GM12878 (cell line): ENCODE measurements at regions not wholly inside any gene's neighbourhood (a gene's known extent, or its start where the extent isn't known, plus 50 kb on each side); places are given as distances from the start of the nearest gene placed in this dataset.

Source experiments
- ATAC-seq: fragments of 200-7000 bp; cut with Tn5 transposase; 3 replicates; pipeline ENCODE4 v1.9.1; 2020; ENCODE audit warnings: mild to moderate bottlenecking, moderate library complexity
- BruUV-seq: library from RNA; stranded (reverse); fragments of 400-500 nt; replicated peaks from 2 replicates; lab custom pipeline; 2021; lab: Mats Ljungman, UMichigan
- CTCF ChIA-PET: fragments of 300-600 bp; sonication (Branson Sonifier 250); formaldehyde crosslinking; extraction: SDS; loops from one replicate; lab custom pipeline; 2021; ENCODE audit warnings: inconsistent platforms; lab: Yijun Ruan, JAX
- POLR2A ChIA-PET: fragments of 350-600 bp; formaldehyde crosslinking; extraction: SDS; loops from one replicate; lab custom pipeline; 2021; ENCODE audit warnings: inconsistent platforms; lab: Charles Lee
- RAD21 ChIA-PET: fragments of 300-600 bp; sonication (Branson Sonifier 250); formaldehyde crosslinking; loops from one replicate; lab custom pipeline; 2023; ENCODE audit warnings: antibody characterized with exemption; ENCODE audit not compliant: unreplicated experiment; lab: Charles Lee
- SMC1A ChIA-PET: fragments of 300-600 bp; sonication (Branson Sonifier 250); formaldehyde crosslinking; loops from one replicate; lab custom pipeline; 2023; ENCODE audit not compliant: unreplicated experiment, uncharacterized antibody; lab: Charles Lee
- DNase-seq: peaks from one replicate; pipeline ENCODE4 v3.0.0-alpha.2; 2011; ENCODE audit warnings: low read depth, low spot score
- FAIRE-seq: peaks from 3 replicates; lab custom pipeline; 2011; peaks lifted over from hg19 to GRCh38; lab: Jason Lieb, UNC
- H2AFZ ChIP-seq: 2 replicates; pipeline ENCODE4 v1.6.0; 2011; ENCODE audit warnings: low read depth, low read length, control low read depth; ENCODE audit not compliant: control insufficient read depth
- H3K27ac ChIP-seq: 2 replicates; pipeline ENCODE4 v1.5.1; 2011; ENCODE audit warnings: control low read depth; ENCODE audit not compliant: control insufficient read depth, insufficient read depth
- H3K27me3 ChIP-seq, 2 experiments: replicated peaks in 1 of 2; 2 replicates each; pipeline versions ENCODE4 v1.6.0 to v1.6.1; 2011; ENCODE audit warnings: low read length in 1 of 2; ENCODE audit not compliant: control insufficient read depth in 2 of 2, insufficient read depth in 2 of 2
- H3K36me3 ChIP-seq, 2 experiments: 2 replicates each; pipeline ENCODE4 v1.5.1; 2011; ENCODE audit warnings: low read length in 1 of 2; ENCODE audit not compliant: control insufficient read depth in 2 of 2, insufficient read depth in 2 of 2
- H3K4me1 ChIP-seq: 2 replicates; pipeline ENCODE4 v1.6.1; 2011; ENCODE audit warnings: mild to moderate bottlenecking, low read length, moderate library complexity, mixed read lengths; ENCODE audit not compliant: control insufficient read depth, insufficient read depth
- H3K4me2 ChIP-seq: 2 replicates; pipeline ENCODE4 v1.6.0; 2011; ENCODE audit warnings: control low read depth; ENCODE audit not compliant: control insufficient read depth, insufficient read depth
- H3K4me3 ChIP-seq: fragments of 200-600 bp; sonication (generic); 2 replicates; pipeline ENCODE4 v1.5.1; 2016
- H3K79me2 ChIP-seq: 2 replicates; pipeline ENCODE4 v1.6.0; 2011; ENCODE audit warnings: low read length; ENCODE audit not compliant: control insufficient read depth, insufficient read depth
- H3K9ac ChIP-seq: 2 replicates; pipeline ENCODE4 v1.8.0; 2011; ENCODE audit warnings: low read length, control low read depth, mixed read lengths; ENCODE audit not compliant: control insufficient read depth, insufficient read depth
- H3K9me3 ChIP-seq: replicated peaks from 3 replicates; pipeline ENCODE4 v1.5.1; 2011; ENCODE audit warnings: mild to moderate bottlenecking, low read length; ENCODE audit not compliant: control insufficient read depth, insufficient read depth
- H4K20me1 ChIP-seq: 2 replicates; pipeline ENCODE4 v1.6.0; 2011; ENCODE audit not compliant: control insufficient read depth, insufficient read depth
- BMI1 ChIP-seq: fragments of 450-650 bp; IDR thresholded peaks from 2 replicates; pipeline ENCODE4 v1.6.1; 2016; ENCODE audit warnings: mild to moderate bottlenecking, moderate library complexity, borderline replicate concordance
- CHD2 ChIP-seq: IDR thresholded peaks from 2 replicates; pipeline ENCODE4 v1.6.1; 2011; ENCODE audit warnings: low read depth, low read length, improper control_type of control experiment, borderline replicate concordance
- EGR1 ChIP-seq, 2 experiments: IDR thresholded peaks; 1 replicate in 1 of 2; 2 replicates in 1 of 2; pipeline ENCODE4 v1.6.1; 2011 to 2012; ENCODE audit warnings: low read depth in 2 of 2, low read length in 2 of 2, borderline replicate concordance in 1 of 2, mild to moderate bottlenecking in 1 of 2, moderate library complexity in 1 of 2
- HCFC1 ChIP-seq: fragments of 150-350 bp; IDR thresholded peaks from 2 replicates; pipeline ENCODE4 v1.6.1; 2014; ENCODE audit warnings: low read length
- HDAC2 ChIP-seq: fragments of 200-600 bp; sonication (generic); IDR thresholded peaks from 2 replicates; pipeline ENCODE4 v1.6.1; 2017
- IKZF1 ChIP-seq: fragments of 450-650 bp; conservative IDR thresholded peaks from 2 replicates; pipeline ENCODE4 v1.6.1; 2017; ENCODE audit warnings: antibody characterized with exemption, mild to moderate bottlenecking
- JUND ChIP-seq: IDR thresholded peaks from 2 replicates; pipeline ENCODE4 v1.6.1; 2012; ENCODE audit warnings: low read depth, mild to moderate bottlenecking, low read length, improper control_type of control experiment, moderate library complexity
- KAT2A ChIP-seq: conservative IDR thresholded peaks from 2 replicates; pipeline ENCODE4 v1.6.1; 2011; ENCODE audit warnings: low read depth, low read length; ENCODE audit not compliant: control insufficient read depth
- KDM1A ChIP-seq: fragments of 200-600 bp; sonication (generic); IDR thresholded peaks from 2 replicates; pipeline ENCODE4 v1.6.1; 2016; ENCODE audit warnings: borderline replicate concordance
- LARP7 ChIP-seq: fragments of 450-650 bp; IDR thresholded peaks from 2 replicates; pipeline ENCODE4 v1.6.1; 2017; ENCODE audit warnings: mild to moderate bottlenecking
- MTA2 ChIP-seq: fragments of 450-650 bp; IDR thresholded peaks from 2 replicates; pipeline ENCODE4 v1.6.1; 2016; ENCODE audit warnings: low read depth, mild to moderate bottlenecking, moderate library complexity
- NR2C1 ChIP-seq: fragments of 450-650 bp; IDR thresholded peaks from 2 replicates; pipeline ENCODE4 v1.6.1; 2017; ENCODE audit warnings: antibody characterized with exemption, mild to moderate bottlenecking, moderate library complexity
- RFX5 ChIP-seq: IDR thresholded peaks from 2 replicates; pipeline ENCODE4 v1.6.1; 2011; ENCODE audit warnings: low read depth, low read length, improper control_type of control experiment
- SIX5 ChIP-seq: IDR thresholded peaks from 2 replicates; pipeline ENCODE4 v1.6.1; 2011; ENCODE audit warnings: mild to moderate bottlenecking, low read depth, low read length, moderate library complexity; ENCODE audit not compliant: severe bottlenecking
- SP1 ChIP-seq: IDR thresholded peaks from one replicate; pipeline ENCODE4 v1.6.1; 2011; ENCODE audit warnings: low read depth, low read length
- WRNIP1 ChIP-seq: IDR thresholded peaks from 2 replicates; pipeline ENCODE4 v1.6.1; 2011; ENCODE audit warnings: low read depth, low read length, improper control_type of control experiment, borderline replicate concordance
- ZNF24 ChIP-seq: fragments of 450-650 bp; IDR thresholded peaks from 2 replicates; pipeline ENCODE4 v1.6.1; 2017; ENCODE audit warnings: antibody characterized with exemption, mild to moderate bottlenecking
- WGBS: methylation state at CpG from one replicate; pipeline ENCODE4 v1.1.6; 2016; ENCODE audit warnings: low lambda C conversion rate; ENCODE audit not compliant: insufficient replicate concordance, insufficient coverage; ENCODE audit errors: missing lambda C conversion rate; 5-methylcytosine and 5-hydroxymethylcytosine counted together
- in situ Hi-C: fragments of 300-500 bp; cut with MboI; formaldehyde crosslinking; loops from 9 replicates; pipeline ENCODE4 v1.14.3; 2018; ENCODE audit warnings: mixed read lengths
- intact Hi-C: fragments of 100-400 bp; cut with micrococcal nuclease; formaldehyde crosslinking; loops from one replicate; pipeline ENCODE4 v1.14.2; 2022; ENCODE audit not compliant: unreplicated experiment
- TF ChIP-seq, protein P1 (sequence below): fragments of 450-650 bp; IDR thresholded peaks from 2 replicates; pipeline ENCODE4 v1.6.1; 2018; ENCODE audit warnings: mild to moderate bottlenecking, low read depth, moderate library complexity; ENCODE audit not compliant: partially characterized antibody
- TF ChIP-seq, protein P2 (sequence below): fragments of 450-650 bp; IDR thresholded peaks from 2 replicates; pipeline ENCODE4 v1.6.1; 2017; ENCODE audit warnings: borderline replicate concordance
- TF ChIP-seq, protein P3 (sequence below): fragments of 450-650 bp; IDR thresholded peaks from 2 replicates; pipeline ENCODE4 v1.6.1; 2017; ENCODE audit warnings: mild to moderate bottlenecking, moderate library complexity

DNA sequence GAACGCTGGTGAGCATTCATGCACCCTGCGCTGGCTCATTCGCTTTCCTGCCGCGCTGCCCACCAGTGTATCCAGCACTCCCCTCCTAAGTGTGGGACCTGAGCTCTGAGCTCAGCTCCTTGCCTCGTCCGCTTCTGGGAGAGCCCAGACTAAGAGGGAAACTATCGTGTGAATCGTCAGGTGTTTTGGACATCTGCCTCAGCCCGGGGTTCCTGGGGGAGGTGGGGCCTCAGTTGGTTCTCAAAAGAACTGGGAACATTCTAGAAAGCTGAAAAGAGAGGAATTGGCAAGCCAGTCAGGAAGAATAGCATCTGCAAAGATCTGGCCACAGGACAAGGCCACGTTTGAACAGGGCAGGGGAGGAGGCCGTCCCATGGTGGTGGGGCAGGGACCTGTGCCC lies 205.4 kb upstream of the CIBAR2 start:
- no TSS peak for BruUV-seq
- no peaks in the 10 kb centered on the region for H3K9me3 ChIP-seq
- no peak for ATAC-seq
- SMC1A ChIA-PET = no interaction called here
- DNase-seq = no peak
- no peaks in the 10 kb centered on the region for H3K79me2 ChIP-seq
- no peaks in the 10 kb centered on the region for H3K36me3 ChIP-seq
- CTCF ChIA-PET = no interaction called here
- H3K9ac ChIP-seq = no peak overlapping the region
- RAD21 ChIA-PET = no interaction called here
- POLR2A ChIA-PET = no interaction called here
- no peaks in the 10 kb centered on the region; the same call in 1 of the 2 replicates for H3K4me1 ChIP-seq
- no peak overlapping the region for H3K4me3 ChIP-seq
- intact Hi-C loops (no loop called here), in situ Hi-C loops (no loop called here)
- no peaks in the 10 kb centered on the region for H4K20me1 ChIP-seq
- H3K27me3 ChIP-seq = no peaks in the 10 kb centered on the region
- H3K27ac ChIP-seq = no peak overlapping the region
- no peak overlapping the region for H2AFZ ChIP-seq
- no peak for FAIRE-seq
- no peak overlapping the region for H3K4me2 ChIP-seq
- 50% methylated on average over 12 of the region's 12 CpGs for WGBS
- TF ChIP-seq NR2C1 (no peak), IKZF1 (no peak), JUND (no peak), WRNIP1 (no peak), RFX5 (no peak), SIX5 (no peak), CHD2 (no peak), KDM1A (no peak), ZNF24 (no peak), HCFC1 (no peak), EGR1 (IDR thresholded peaks at IDR 0.05; ENCODE audit: borderline replicate concordance in 1 of 2, low read depth in 2 of 2, low read length in 2 of 2) (no peak), SP1 (no peak), HDAC2 (no peak), BMI1 (no peak), MTA2 (no peak), LARP7 (no peak), KAT2A (no peak)
- TF ChIP-seq, protein P1, sequence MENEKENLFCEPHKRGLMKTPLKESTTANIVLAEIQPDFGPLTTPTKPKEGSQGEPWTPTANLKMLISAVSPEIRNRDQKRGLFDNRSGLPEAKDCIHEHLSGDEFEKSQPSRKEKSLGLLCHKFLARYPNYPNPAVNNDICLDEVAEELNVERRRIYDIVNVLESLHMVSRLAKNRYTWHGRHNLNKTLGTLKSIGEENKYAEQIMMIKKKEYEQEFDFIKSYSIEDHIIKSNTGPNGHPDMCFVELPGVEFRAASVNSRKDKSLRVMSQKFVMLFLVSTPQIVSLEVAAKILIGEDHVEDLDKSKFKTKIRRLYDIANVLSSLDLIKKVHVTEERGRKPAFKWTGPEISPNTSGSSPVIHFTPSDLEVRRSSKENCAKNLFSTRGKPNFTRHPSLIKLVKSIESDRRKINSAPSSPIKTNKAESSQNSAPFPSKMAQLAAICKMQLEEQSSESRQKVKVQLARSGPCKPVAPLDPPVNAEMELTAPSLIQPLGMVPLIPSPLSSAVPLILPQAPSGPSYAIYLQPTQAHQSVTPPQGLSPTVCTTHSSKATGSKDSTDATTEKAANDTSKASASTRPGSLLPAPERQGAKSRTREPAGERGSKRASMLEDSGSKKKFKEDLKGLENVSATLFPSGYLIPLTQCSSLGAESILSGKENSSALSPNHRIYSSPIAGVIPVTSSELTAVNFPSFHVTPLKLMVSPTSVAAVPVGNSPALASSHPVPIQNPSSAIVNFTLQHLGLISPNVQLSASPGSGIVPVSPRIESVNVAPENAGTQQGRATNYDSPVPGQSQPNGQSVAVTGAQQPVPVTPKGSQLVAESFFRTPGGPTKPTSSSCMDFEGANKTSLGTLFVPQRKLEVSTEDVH = no peak
- TF ChIP-seq, protein P2, sequence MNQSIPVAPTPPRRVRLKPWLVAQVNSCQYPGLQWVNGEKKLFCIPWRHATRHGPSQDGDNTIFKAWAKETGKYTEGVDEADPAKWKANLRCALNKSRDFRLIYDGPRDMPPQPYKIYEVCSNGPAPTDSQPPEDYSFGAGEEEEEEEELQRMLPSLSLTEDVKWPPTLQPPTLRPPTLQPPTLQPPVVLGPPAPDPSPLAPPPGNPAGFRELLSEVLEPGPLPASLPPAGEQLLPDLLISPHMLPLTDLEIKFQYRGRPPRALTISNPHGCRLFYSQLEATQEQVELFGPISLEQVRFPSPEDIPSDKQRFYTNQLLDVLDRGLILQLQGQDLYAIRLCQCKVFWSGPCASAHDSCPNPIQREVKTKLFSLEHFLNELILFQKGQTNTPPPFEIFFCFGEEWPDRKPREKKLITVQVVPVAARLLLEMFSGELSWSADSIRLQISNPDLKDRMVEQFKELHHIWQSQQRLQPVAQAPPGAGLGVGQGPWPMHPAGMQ = no peak
- TF ChIP-seq, protein P3, sequence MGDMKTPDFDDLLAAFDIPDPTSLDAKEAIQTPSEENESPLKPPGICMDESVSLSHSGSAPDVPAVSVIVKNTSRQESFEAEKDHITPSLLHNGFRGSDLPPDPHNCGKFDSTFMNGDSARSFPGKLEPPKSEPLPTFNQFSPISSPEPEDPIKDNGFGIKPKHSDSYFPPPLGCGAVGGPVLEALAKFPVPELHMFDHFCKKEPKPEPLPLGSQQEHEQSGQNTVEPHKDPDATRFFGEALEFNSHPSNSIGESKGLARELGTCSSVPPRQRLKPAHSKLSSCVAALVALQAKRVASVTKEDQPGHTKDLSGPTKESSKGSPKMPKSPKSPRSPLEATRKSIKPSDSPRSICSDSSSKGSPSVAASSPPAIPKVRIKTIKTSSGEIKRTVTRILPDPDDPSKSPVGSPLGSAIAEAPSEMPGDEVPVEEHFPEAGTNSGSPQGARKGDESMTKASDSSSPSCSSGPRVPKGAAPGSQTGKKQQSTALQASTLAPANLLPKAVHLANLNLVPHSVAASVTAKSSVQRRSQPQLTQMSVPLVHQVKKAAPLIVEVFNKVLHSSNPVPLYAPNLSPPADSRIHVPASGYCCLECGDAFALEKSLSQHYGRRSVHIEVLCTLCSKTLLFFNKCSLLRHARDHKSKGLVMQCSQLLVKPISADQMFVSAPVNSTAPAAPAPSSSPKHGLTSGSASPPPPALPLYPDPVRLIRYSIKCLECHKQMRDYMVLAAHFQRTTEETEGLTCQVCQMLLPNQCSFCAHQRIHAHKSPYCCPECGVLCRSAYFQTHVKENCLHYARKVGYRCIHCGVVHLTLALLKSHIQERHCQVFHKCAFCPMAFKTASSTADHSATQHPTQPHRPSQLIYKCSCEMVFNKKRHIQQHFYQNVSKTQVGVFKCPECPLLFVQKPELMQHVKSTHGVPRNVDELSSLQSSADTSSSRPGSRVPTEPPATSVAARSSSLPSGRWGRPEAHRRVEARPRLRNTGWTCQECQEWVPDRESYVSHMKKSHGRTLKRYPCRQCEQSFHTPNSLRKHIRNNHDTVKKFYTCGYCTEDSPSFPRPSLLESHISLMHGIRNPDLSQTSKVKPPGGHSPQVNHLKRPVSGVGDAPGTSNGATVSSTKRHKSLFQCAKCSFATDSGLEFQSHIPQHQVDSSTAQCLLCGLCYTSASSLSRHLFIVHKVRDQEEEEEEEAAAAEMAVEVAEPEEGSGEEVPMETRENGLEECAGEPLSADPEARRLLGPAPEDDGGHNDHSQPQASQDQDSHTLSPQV = no peak
